Spleen (tissue), 7 donors: ENCODE measurements at regions not wholly inside any gene's neighbourhood (a gene's known extent, or its start where the extent isn't known, plus 50 kb on each side); places are given as distances from the start of the nearest gene placed in this dataset.

Experiments used
- CTCF ChIP-seq, 11 experiments: fragments of 200-600 bp in 7 of 11; fragments of 450-650 bp in 4 of 11; sonication (generic) in 4 of 11; IDR thresholded peaks in 8 of 11; conservative IDR thresholded peaks in 3 of 11; 1 replicate in 7 of 11; 2 replicates in 4 of 11; pipeline versions ENCODE4 v1.4.0 to v1.8.0; 2016 to 2021; ENCODE audit warnings: antibody characterized with exemption in 11 of 11, inconsistent platforms in 4 of 11, mild to moderate bottlenecking in 1 of 11
- POLR2A ChIP-seq, 3 donors: fragments of 450-650 bp; IDR thresholded peaks; one replicate each; pipeline ENCODE4 v1.5.1; 2017; ENCODE audit warnings: antibody characterized with exemption in 3 of 3, mild to moderate bottlenecking in 1 of 3
- POLR2AphosphoS5 ChIP-seq, 3 donors: sonication (generic); formaldehyde crosslinking; IDR thresholded peaks; one replicate each; pipeline ENCODE4 v1.5.1; 2017; ENCODE audit warnings: antibody characterized with exemption in 3 of 3
- donor health status: DM: no; HTN: no; CAD: no; lungs with moderate emphysema.
- donor health status: DM: no; HTN: no; CAD: no.
- donor health status: DM: no; HTN: no; CAD: no.

- no peak for TF ChIP-seq CTCF (IDR thresholded peaks at IDR 0.05 in 8 of 11, conservative IDR thresholded peaks at IDR 0.05 in 3 of 11)
- TF ChIP-seq POLR2AphosphoS5 (IDR thresholded peaks at IDR 0.05), result no peak
- TF ChIP-seq POLR2A (IDR thresholded peaks at IDR 0.05), result no peak
Observed at GRCh38 chr3:181289306-181289705, 299.8 kb upstream of the DNAJC19 start.
